SK-N-MC (cell line): ENCODE measurements at regions not wholly inside any gene's neighbourhood (a gene's known extent, or its start where the extent isn't known, plus 50 kb on each side); places are given as distances from the start of the nearest gene placed in this dataset.

Source experiments
- FOXP2 ChIP-seq: optimal IDR thresholded peaks from 2 replicates; pipeline ENCODE3; 2011; ENCODE audit warnings: mild to moderate bottlenecking, moderate library complexity; ENCODE audit not compliant: insufficient read depth; ENCODE audit errors: extremely low read length, control extremely low read depth
- POLR2AphosphoS5 ChIP-seq: IDR thresholded peaks from 2 replicates; pipeline ENCODE4 v1.6.1; 2012; ENCODE audit warnings: mild to moderate bottlenecking, low read depth, low read length, borderline replicate concordance

DNA sequence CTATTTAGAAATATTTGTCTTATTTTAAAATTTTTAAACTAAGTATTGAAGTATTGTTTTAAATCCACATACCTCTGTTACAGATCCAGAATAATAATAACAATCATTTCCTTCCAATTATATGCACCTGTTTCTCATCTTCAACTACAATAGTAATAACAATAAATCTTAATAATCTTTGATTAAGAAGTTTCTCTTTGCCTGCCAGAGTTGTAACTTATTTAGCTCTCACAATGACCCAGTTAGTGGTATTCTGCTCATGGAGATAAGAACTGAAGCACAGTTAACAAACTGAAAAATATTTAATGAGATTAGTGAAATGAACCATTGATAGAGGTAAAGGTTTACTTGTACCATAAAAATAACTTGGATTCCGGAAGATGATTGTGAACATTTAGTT lies 796.3 kb downstream of the LUZP2 start:
- TF ChIP-seq POLR2AphosphoS5 (no peak), FOXP2 (no peak)
